Heart right ventricle (tissue), 16 donors: ENCODE measurements at regions not wholly inside any gene's neighbourhood (a gene's known extent, or its start where the extent isn't known, plus 50 kb on each side); places are given as distances from the start of the nearest gene placed in this dataset.

Source experiments
- ATAC-seq, 8 donors: fragments of 200-7000 bp; cut with Tn5 transposase; one replicate each; pipeline ENCODE4 v1.9.1; 2020; ENCODE audit warnings: mild to moderate bottlenecking in 8 of 8, moderate library complexity in 8 of 8, moderate number of reproducible peaks in 1 of 8
- DNase-seq, 2 donors: peaks; one replicate each; pipeline ENCODE4 v3.0.0-alpha.2; 2020
- H3K27ac ChIP-seq, 10 donors: fragments of 200-600 bp; sonication (generic) in 2 of 10; one replicate each; pipeline versions ENCODE4 v1.5.0 to v1.8.0; 2020 to 2022; ENCODE audit warnings: mild to moderate bottlenecking in 3 of 10
- H3K27me3 ChIP-seq, 7 donors: fragments of 200-600 bp; one replicate each; pipeline ENCODE4 v1.8.0; 2021 to 2022; ENCODE audit warnings: mild to moderate bottlenecking in 2 of 7
- H3K36me3 ChIP-seq, 9 donors: fragments of 200-600 bp; sonication (generic) in 1 of 9; one replicate each; pipeline versions ENCODE4 v1.5.0 to v1.8.0; 2020 to 2022; ENCODE audit warnings: mild to moderate bottlenecking in 2 of 9
- H3K4me1 ChIP-seq, 9 donors: fragments of 200-600 bp; sonication (generic) in 1 of 9; one replicate each; pipeline versions ENCODE4 v1.5.0 to v1.8.0; 2020 to 2022; ENCODE audit warnings: mild to moderate bottlenecking in 4 of 9
- H3K4me3 ChIP-seq, 10 donors: fragments of 200-600 bp; sonication (generic) in 2 of 10; one replicate each; pipeline versions ENCODE4 v1.5.0 to v1.8.0; 2020 to 2022; ENCODE audit warnings: mild to moderate bottlenecking in 7 of 10, moderate library complexity in 2 of 10
- H3K9me3 ChIP-seq, 11 donors: fragments of 200-600 bp in 10 of 11; sonication (generic) in 2 of 11; one replicate each; pipeline versions ENCODE4 v1.5.0 to v1.8.0; 2013 to 2022; ENCODE audit warnings: mild to moderate bottlenecking in 2 of 11, control low read depth in 1 of 11, moderate library complexity in 1 of 11
- CTCF ChIP-seq, 9 donors: fragments of 200-600 bp; sonication (generic) in 2 of 9; IDR thresholded peaks; one replicate each; pipeline versions ENCODE4 v1.5.0 to v1.8.0; 2021 to 2022; ENCODE audit warnings: antibody characterized with exemption in 9 of 9, mild to moderate bottlenecking in 5 of 9, moderate library complexity in 1 of 9
- WGBS, 2 donors: extraction: QIAGEN DNeasy Blood & Tissue Kit; methylation state at CpG; one replicate each; pipeline ENCODE4 v1.1.7; 2013; ENCODE audit warnings: inconsistent platforms in 1 of 2; 5-methylcytosine and 5-hydroxymethylcytosine counted together
- intact Hi-C, 10 donors: fragments of 100-400 bp; cut with DNase I; formaldehyde crosslinking; loops; one replicate each; pipeline versions ENCODE4 v1.11.1 to v1.14.2; 2022
- donor health status: Arrhythmogenic right ventricular cardiomyopathy.
- donor health status: ischemic (EF 13 %, LVEDD 7.1; RV severe dilation, severe dysfunction).
- donor health status: healthy with polysubstance abuse.
- donor health status: DM: no; HTN: yes; CAD: no.
- donor health status: DM: no; HTN: no; CAD: no.
- donor health status: ischemic (EF 25% LVEDD 6.9; RV normal size, moderate dysfunction).
- donor health status: ischemic (EF 25% LVEDD 5.7; RV mildly dilated, moderate dysfunction).
- donor health status: healthy.
- donor health status: DM: yes; HTN: yes; CAD: no.
- donor health status: Ischemic cardiomyopathy.
- donor health status: ischemic (EF 35%, LVEDD 5.7; RV mildly dilated, moderate dysfunction).
- donor health status: nonischemic (EF 11% LVEDD 7.7; RV severe dilation, severe dysfunction).
- donor health status: DM: yes; HTN: yes; CAD: no.
- donor health status: PGD.
- donor health status: ischemic (EF 29% LVEDD 5.4; RV normal size, mild dysfunction).
- donor health status: nonischemic (EF 23%, LVEDD 6.1; RV moderate dilation, normal function).

GRCh38 chr13:100913143-100913542 lies 238.5 kb upstream of the TMTC4 start:
- no peak for ATAC-seq
- WGBS, 2 donors, result 74 to 76% methylated on average over 6 of the region's 6 CpGs
- no peak overlapping the region for H3K4me3 ChIP-seq

GRCh38 chr13:100904293-100904976 lies 229.8 kb upstream of the TMTC4 start:
- Histone ChIP-seq H3K36me3 (no peaks in the 10 kb centered on the region), H3K9me3 (no peaks in the 10 kb centered on the region), H3K27ac (no peak overlapping the region), H3K27me3 (no peaks in the 10 kb centered on the region), H3K4me1 (no peaks in the 10 kb centered on the region), H3K4me3 (no peak overlapping the region)
- DNase-seq (no peak), ATAC-seq (no peak)
- intact Hi-C loops, result no loop called here
- no peak for TF ChIP-seq CTCF (IDR thresholded peaks at IDR 0.05)
- WGBS, 2 donors, result 43 to 51% methylated on average over 3 of the region's 3 CpGs

More at GRCh38 chr13:100913143-100913542, 238.5 kb upstream of the TMTC4 start:
- no peak overlapping the region for H3K27ac ChIP-seq
- peaks cover 0 to 10% (median 0%) of the 10 kb centered on the region in 11 donors for H3K9me3 ChIP-seq
- no peak for TF ChIP-seq CTCF (IDR thresholded peaks at IDR 0.05)
- intact Hi-C loops, result no loop called here
- no peaks in the 10 kb centered on the region for H3K36me3 ChIP-seq
- DNase-seq, result no peak
- no peaks in the 10 kb centered on the region for H3K4me1 ChIP-seq
- H3K27me3 ChIP-seq, result no peaks in the 10 kb centered on the region

- intact Hi-C loops, result no loop called here
- no peak for TF ChIP-seq CTCF (IDR thresholded peaks at IDR 0.05)
- no peak overlapping the region for H3K27ac ChIP-seq
Measured at GRCh38 chr13:100899720-100900316, 225.2 kb upstream of the TMTC4 start.

GRCh38 chr13:100898431-100898830 lies 223.8 kb upstream of the TMTC4 start:
- no peak for TF ChIP-seq CTCF (IDR thresholded peaks at IDR 0.05)
- intact Hi-C loops, result no loop called here
- WGBS, 2 donors, result 58 to 59% methylated on average over 1 of the region's 1 CpG
- no peak for ATAC-seq
- DNase-seq, result no peak
- Histone ChIP-seq H3K4me1 (no peaks in the 10 kb centered on the region), H3K4me3 (no peak overlapping the region), H3K27ac (no peak overlapping the region), H3K36me3 (no peaks in the 10 kb centered on the region), H3K9me3 (no peaks in the 10 kb centered on the region), H3K27me3 (no peaks in the 10 kb centered on the region)

More at GRCh38 chr13:100899720-100900316, 225.2 kb upstream of the TMTC4 start:
- H3K4me1 ChIP-seq, result no peaks in the 10 kb centered on the region
- H3K9me3 ChIP-seq, result no peaks in the 10 kb centered on the region
- H3K36me3 ChIP-seq, result no peaks in the 10 kb centered on the region
- WGBS, 2 donors, result 61 to 64% methylated on average over 5 of the region's 5 CpGs
- H3K27me3 ChIP-seq, result no peaks in the 10 kb centered on the region
- DNase-seq, result no peak
- H3K4me3 ChIP-seq, result no peak overlapping the region
- no peak for ATAC-seq
